NCI-H128 (cell line): ENCODE measurements at regions not wholly inside any gene's neighbourhood (a gene's known extent, or its start where the extent isn't known, plus 50 kb on each side); places are given as distances from the start of the nearest gene placed in this dataset.

ENCODE experiments used
- DNase-seq: peaks from one replicate; lab custom pipeline; 2025; ENCODE audit not compliant: unreplicated experiment; lab: John Stamatoyannopoulos, UW

DNA sequence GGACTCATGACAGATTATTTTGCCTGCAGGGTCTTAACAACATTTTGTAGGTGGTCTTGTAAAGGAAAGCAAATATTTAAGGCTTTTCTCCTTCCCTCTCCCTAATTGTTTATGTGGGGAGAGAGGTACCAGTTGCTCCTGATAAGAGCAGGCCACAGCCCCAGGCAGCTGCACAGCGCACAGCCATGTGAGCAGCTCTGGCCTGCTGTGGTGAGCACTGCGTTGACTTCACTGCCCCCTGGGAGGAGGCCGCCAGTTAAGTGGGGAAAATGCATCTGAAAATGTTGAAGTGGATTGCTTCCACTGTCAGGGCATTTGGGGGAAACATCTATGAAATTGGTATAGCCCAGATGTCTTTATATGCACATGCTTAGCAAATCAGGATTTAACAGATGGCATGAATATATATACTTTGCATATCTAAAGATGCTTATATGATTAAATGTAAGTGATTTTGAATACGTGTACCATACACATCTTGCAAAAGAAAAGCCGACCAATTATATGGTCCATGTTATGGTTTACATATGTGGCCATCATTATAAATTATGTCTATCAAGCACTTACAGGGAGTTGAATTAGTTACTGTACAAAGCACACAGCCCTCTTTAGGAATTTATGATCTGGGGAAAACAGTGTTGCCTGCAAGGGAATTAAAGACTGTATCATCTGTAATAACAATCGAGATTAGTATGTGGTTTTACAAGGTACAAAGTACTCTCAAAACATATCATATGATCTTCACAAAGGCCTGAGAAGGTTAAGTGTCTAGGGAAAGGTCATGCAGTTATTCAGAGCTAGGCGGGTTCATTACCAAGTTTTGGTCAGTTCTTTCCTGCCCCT, 132.1 kb downstream of the RHOU start:
- DNase-seq, result peak; percentile 63

DNA sequence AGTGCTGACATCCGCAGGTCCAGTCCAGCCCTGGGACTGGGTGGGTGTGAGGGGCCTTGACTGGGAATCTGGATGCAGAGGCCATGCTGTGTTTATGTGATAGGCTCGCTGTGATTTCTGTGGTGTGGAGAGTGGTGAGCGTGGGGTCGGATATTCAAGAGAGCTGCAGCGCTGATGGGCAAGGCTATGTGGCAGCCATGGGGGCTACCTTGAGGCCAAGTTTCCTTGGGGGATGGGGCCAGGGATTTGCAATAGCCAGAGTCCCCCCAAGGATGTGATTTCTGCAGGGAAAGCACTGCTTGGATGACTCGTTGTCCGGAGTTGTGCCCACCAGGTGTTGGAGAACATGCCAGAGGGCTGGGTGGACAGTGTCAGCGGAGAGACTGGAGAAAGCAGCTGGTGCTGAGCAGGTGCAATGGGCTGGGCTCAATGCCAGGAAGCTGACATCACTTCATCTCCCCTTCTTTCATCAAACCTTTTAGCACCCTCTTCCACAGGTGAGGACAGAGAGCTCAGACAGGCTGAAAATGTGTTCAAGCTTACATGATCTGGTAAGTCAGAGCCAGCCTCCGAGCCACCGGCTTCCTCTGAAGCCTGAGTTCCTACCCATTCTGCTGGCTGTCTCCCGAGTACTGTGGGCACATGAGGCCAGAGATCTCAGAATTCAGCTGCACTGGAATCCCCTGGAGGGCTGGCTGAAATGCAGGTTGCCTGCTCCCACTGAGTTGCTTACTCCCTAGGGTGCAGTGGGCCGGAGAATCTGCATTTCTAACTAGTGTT, 132.9 kb downstream of the RHOU start:
- DNase-seq, result peak; percentile 83

GRCh38 chr1:228868731-228869024, 133.4 kb downstream of the RHOU start:
- no peak for DNase-seq

DNA sequence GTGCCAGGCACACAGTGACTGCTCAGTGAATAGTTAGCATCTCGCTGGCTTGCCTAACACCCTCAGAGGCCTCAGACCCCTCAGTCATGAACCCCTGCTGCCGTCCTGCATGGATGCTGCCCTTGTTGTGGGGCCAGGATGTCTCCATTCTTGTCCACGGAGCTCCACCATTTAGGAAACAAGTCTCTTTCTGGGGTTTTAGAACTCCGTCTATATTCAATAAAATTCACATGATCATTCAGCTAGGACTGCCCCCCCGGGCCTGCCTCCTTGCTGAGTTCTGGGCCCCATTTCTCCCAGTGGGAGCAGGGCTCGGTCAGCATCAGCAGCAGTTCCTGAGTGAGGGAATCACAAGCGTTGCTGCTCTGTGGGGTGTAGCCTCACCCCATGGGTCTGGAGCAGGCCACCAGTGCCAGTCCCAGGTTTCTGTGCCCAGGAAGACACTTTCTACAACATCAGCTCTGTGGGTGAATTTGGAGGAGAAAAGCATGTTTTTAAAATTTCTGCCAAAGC, 134.1 kb downstream of the RHOU start:
- DNase-seq, result no peak

DNA sequence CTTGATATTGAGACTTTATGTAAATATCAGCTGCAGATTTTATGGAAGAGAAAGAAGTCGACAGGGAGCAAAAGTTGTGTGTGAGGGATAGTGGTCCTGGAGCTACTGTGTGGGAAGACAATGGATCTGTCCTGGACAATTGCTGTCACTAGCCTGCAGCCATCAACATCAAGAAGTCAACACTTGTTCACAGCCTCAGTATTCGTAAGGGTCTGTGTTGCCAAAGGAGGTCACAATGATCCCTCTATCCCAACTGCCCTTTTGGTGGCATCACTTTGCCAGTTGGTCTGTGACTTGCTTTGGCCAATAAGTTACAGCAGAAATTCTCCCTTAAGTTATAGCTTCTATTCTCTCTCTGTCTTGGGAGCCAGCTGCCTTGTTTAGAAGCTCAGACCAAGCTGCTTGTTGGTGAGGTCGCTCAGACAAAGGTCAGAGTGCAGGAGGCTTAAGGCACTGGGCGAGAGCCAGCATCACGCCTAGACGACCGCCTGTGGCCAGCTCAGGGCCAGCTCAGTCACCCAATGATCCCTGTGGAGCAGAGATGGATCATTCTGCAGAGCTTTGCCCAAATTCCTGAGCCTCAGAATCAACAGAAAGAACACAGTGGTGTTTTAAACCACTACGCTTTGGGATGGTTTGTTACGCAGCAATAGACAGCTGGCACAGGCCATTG, 134.9 kb downstream of the RHOU start:
- DNase-seq, result no peak

- DNase-seq, result no peak
Measured at GRCh38 chr1:228871314-228872061, 136.2 kb downstream of the RHOU start.

DNA sequence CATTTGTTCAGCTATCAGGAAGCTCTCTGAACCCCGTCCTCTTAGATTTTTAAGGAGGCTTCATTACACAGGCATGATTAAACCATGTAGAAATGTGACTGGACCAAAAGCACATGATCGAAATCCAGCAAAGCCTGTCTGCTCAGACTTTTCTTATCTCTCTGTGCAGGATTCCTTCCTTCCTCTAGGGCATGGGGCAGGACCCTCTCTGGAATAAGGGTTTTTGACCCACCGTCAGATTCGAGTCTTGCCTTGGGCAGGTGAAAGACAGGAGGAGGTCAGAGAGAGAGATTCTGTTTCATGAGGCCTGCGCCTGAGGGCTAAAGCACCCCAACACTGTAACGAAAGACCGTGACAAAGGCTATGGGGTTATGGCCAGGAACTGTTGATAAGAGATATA, 136.8 kb downstream of the RHOU start:
- DNase-seq, result no peak

GRCh38 chr1:228873709-228874108, 138.4 kb downstream of the RHOU start:
- no peak for DNase-seq

- DNase-seq, result no peak
Measured at GRCh38 chr1:228875741-228876140, 140.5 kb downstream of the RHOU start.

GRCh38 chr1:228876187-228876586, 140.9 kb downstream of the RHOU start:
- no peak for DNase-seq

DNA sequence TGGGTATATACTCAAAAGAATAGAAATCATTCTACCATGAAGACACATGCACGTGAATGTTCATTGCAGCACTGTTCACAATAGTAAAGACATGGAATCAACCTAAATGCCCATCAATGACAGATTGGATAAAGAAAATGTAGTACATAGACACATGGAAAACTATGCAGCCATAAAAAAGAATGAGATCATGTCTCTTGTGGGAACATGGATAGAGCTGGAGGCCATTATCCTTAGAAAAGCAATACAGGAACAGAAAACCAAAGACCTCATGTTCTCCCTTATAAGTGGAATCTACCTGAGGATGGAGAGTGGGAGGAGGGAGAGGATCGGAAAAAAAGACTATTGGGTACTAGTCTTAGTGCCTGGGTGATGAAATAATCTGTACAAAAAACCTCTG, 143.9 kb downstream of the RHOU start:
- DNase-seq, result no peak

DNA sequence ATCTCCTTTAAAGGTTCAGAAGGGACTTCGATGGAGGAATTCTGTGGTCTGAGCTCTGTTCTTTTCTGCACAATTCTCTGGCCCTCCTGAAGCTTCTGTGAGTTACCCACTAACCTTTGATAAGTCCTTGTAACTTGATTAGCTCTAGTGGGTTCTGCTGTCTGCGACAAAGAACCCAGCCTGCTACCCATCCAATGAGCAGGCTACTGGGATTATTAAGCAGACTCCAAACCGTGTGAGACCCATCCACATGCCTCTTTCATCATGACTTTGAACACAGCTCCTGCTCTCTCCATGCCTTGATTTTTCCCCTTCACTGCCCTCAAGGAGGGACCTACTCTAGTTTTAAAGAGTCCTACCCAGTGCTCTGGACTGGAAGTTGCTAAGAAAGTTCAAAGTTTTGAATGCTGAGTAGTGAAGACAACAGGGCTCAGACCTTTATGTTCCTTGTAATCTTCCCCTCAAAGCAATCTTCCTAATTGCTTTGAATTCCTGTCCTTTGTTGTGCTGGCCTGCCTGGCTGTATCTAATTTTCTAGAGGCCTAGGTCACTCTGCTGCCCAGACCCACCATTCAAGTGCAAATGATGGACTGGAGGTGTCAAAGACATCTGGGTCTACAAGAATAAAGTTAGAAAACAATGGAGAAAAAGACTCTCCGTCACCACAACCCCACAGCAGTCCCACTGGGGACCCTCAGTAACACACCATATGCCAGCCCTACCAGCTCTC, 146.9 kb downstream of the RHOU start:
- no peak for DNase-seq

GRCh38 chr1:228882771-228883450, 147.6 kb downstream of the RHOU start:
- no peak for DNase-seq

DNA sequence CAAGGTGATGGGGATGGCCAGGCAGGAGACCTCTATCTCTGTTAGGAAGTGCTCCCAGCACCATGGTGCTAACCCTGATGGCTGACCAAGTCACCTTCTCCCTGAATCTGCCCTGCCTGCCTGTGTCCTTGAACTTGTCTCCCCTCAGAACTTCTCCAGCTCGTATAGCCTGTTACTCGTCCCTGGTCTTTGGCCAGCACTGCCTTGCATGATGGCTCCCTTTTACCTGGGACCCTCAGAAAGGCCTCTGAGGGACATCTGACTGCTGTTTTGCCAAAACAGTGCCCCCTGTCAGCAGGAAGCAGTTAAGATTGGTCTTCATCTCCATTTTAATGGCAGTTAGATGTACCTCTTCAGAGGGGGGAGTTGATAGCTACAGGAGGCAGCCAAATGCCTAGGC, 148.3 kb downstream of the RHOU start:
- no peak for DNase-seq

DNA sequence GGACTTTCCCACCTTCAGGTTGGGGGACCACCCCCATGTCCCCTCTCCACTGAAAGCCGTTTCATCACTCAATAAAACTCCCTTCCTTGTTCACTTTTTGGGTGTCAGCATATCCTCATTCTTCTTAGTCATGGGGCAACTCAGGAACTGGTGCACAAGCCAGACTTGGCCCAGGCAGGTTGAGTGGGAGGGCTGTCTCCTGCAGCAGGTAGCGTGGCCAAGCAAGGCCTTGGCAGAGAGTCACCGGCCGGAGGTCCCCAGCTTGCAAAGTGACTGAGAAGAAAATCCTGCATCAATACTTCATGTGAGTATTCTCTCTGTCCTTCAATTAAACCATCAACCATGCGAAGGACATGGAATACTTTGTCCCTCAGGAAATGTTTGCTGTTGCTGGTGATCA, 148.9 kb downstream of the RHOU start:
- no peak for DNase-seq

GRCh38 chr1:228884615-228885566, 149.6 kb downstream of the RHOU start:
- DNase-seq, result no peak

DNA sequence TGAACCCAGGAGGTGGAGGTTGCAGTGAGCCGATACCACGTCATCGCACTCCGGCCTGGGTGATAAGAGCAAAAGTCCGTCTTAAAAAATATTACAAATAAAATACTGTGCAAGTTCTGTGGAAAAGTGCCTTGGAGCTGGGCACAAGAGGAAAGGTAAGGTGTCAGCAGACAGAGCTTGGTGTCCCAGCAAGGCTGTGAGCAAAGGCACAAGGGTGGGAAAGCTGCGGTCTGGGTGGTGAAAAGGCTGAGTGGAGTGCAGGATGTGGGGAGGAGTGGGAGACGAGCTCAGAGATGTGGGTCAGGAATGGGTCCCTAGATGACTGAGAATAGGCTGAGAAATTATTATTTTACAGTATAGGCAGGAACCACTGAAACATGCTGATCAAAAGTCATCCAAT, 150.6 kb downstream of the RHOU start:
- no peak for DNase-seq

GRCh38 chr1:228887101-228887500, 151.8 kb downstream of the RHOU start:
- DNase-seq, result no peak

DNA sequence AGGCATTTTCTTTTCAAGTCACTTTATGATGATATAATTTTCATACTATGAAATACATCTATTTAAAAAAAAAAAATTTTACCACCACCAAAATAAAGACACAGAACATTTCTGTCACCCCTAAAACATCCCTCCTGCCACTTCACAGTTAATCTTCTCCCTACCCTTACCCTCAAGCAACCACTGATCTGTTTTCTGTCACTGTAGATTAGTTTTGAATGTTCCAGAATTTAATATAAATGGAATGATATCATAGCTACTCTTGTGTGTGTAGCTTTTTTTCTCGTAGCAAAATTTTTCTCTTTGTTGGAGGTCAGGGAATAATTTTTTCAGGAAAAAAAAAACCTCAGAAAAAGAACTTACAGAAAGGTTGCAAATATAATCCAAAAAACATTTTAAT, 152.7 kb downstream of the RHOU start:
- no peak for DNase-seq
